ENCODE measurements at regions not wholly inside any gene's neighbourhood (a gene's known extent, or its start where the extent isn't known, plus 50 kb on each side); places are given as distances from the start of the nearest gene placed in this dataset.

GRCh38 chr2:215797676-215798075 is 215.7 kb downstream of the MREG start:
- H3K9me3 ChIP-seq (ENCODE audit: control insufficient read depth in 4 of 4, low read length in 3 of 4): no peaks in the 10 kb centered on the region
- H3K27ac ChIP-seq (ENCODE audit: low read depth in 1 of 2, low read length in 2 of 2): no peak overlapping the region
- no peaks in the 10 kb centered on the region for H3K36me3 ChIP-seq (ENCODE audit: control insufficient read depth in 4 of 4, insufficient read depth in 3 of 4, low read depth in 1 of 4, low read length in 3 of 4)
- peaks cover 0 to 5% (median 2%) of the 10 kb centered on the region in 4 donors for H3K4me1 ChIP-seq (ENCODE audit: control insufficient read depth in 4 of 4, insufficient read depth in 4 of 4, low read length in 3 of 4)
- H3K4me3 ChIP-seq (ENCODE audit: low read depth in 1 of 3, low read length in 3 of 3): no peak overlapping the region
- no peaks in the 10 kb centered on the region for H3K27me3 ChIP-seq (ENCODE audit: control insufficient read depth in 4 of 4, insufficient read depth in 4 of 4, low read length in 3 of 4)
- no peak for DNase-seq (ENCODE audit: low spot score)
- H3K9ac ChIP-seq (ENCODE audit: low read depth in 1 of 2, low read length in 2 of 2): no peak overlapping the region
- TF ChIP-seq RXRA (IDR thresholded peaks at IDR 0.05): no peak
- no peak for TF ChIP-seq MAX (IDR thresholded peaks at IDR 0.05)
- TF ChIP-seq ZBTB33 (IDR thresholded peaks at IDR 0.05): no peak
- TF ChIP-seq TAF1 (conservative IDR thresholded peaks at IDR 0.05): no peak
- no peak for TF ChIP-seq FOXA1 (IDR thresholded peaks at IDR 0.05)
- no peak for TF ChIP-seq EGR1 (IDR thresholded peaks at IDR 0.05; ENCODE audit: low read depth in 2 of 2)
- TF ChIP-seq HNF4G (IDR thresholded peaks at IDR 0.05): no peak
- TF ChIP-seq REST (IDR thresholded peaks at IDR 0.05): no peak
- no peak for TF ChIP-seq GABPA (IDR thresholded peaks at IDR 0.05 in 1 of 2, conservative IDR thresholded peaks at IDR 0.05 in 1 of 2)
- TF ChIP-seq JUND (IDR thresholded peaks at IDR 0.05): no peak
- no peak for TF ChIP-seq YY1 (IDR thresholded peaks at IDR 0.05)
- TF ChIP-seq CTCF (IDR thresholded peaks at IDR 0.05; ENCODE audit: low read depth, low read length, missing input control): no peak
- TF ChIP-seq ATF3 (IDR thresholded peaks at IDR 0.05): no peak
- TF ChIP-seq RAD21 (IDR thresholded peaks at IDR 0.05): no peak
- TF ChIP-seq HNF4A (conservative IDR thresholded peaks at IDR 0.05): no peak
- TF ChIP-seq SP1 (IDR thresholded peaks at IDR 0.05): no peak
- WGBS: 94% methylated on average over 2 of the region's 2 CpGs

Data from liver (tissue), 8 donors.